SK-N-SH (cell line): ENCODE measurements at regions not wholly inside any gene's neighbourhood (a gene's known extent, or its start where the extent isn't known, plus 50 kb on each side); places are given as distances from the start of the nearest gene placed in this dataset.

ENCODE experiments used
- CTCF ChIA-PET: fragments of 300-600, 350-600 bp; formaldehyde crosslinking; extraction: SDS; loops from one replicate; lab custom pipeline; 2021; lab: Yijun Ruan, JAX
- POLR2A ChIA-PET: fragments of 350-600 bp; sonication (Branson Sonifier 250); formaldehyde crosslinking; extraction: SDS; loops from one replicate; lab custom pipeline; 2020; ENCODE audit warnings: antibody characterized with exemption, inconsistent platforms; lab: Yijun Ruan, JAX
- DNase-seq: peaks from one replicate; pipeline ENCODE4 v3.0.0; 2012
- H2AFZ ChIP-seq: fragments of 200-600 bp; sonication (generic); 2 replicates; pipeline ENCODE4 v1.8.1; 2016; ENCODE audit warnings: antibody characterized with exemption, mild to moderate bottlenecking, low read depth
- H3F3A ChIP-seq: fragments of 200-600 bp; sonication (generic); replicated peaks from 2 replicates; pipeline ENCODE3; 2016; ENCODE audit warnings: antibody characterized with exemption, mild to moderate bottlenecking; ENCODE audit not compliant: insufficient read depth
- H3K27ac ChIP-seq, 2 experiments: fragments of 200-500 bp in 1 of 2; fragments of 200-600 bp in 1 of 2; sonication (Bioruptor generic) in 1 of 2; sonication (generic), shearing (Covaris generic) in 1 of 2; 2 replicates each; pipeline versions ENCODE4 v1.5.1 to v1.6.1; 2014 to 2016; ENCODE audit warnings: low read depth in 2 of 2, inconsistent platforms in 1 of 2, low read length in 1 of 2, mild to moderate bottlenecking in 1 of 2, mixed read lengths in 1 of 2
- H3K27me3 ChIP-seq: fragments of 200-600 bp; sonication (generic), shearing (Covaris generic); 2 replicates; pipeline ENCODE4 v1.6.1; 2016; ENCODE audit warnings: mixed run types; ENCODE audit not compliant: insufficient read depth
- H3K36me3 ChIP-seq, 2 experiments: fragments of 200-500 bp in 1 of 2; fragments of 200-600 bp in 1 of 2; sonication (Bioruptor generic) in 1 of 2; sonication (generic) in 1 of 2; replicated peaks in 1 of 2; 2 replicates each; pipeline versions ENCODE3 to v1.5.1; 2014 to 2016; ENCODE audit warnings: low read length in 1 of 2, mild to moderate bottlenecking in 1 of 2; ENCODE audit not compliant: insufficient read depth in 2 of 2, control insufficient read depth in 1 of 2
- H3K4me1 ChIP-seq, 2 experiments: fragments of 200-500 bp in 1 of 2; fragments of 200-600 bp in 1 of 2; sonication (Bioruptor generic) in 1 of 2; sonication (generic), shearing (Covaris generic) in 1 of 2; 2 replicates each; pipeline versions ENCODE4 v1.5.1 to v1.6.1; 2014 to 2016; ENCODE audit warnings: low read depth in 1 of 2, low read length in 1 of 2, mixed run types in 1 of 2; ENCODE audit not compliant: insufficient read depth in 2 of 2, control insufficient read depth in 1 of 2
- H3K4me2 ChIP-seq: fragments of 200-600 bp; sonication (generic), shearing (Covaris generic); 2 replicates; pipeline ENCODE4 v1.6.1; 2017; ENCODE audit warnings: mixed run types
- H3K4me3 ChIP-seq, 2 experiments: fragments of 200-500 bp in 1 of 2; fragments of 200-600 bp in 1 of 2; sonication (Bioruptor generic) in 1 of 2; sonication (generic), shearing (Covaris generic) in 1 of 2; 2 replicates each; pipeline versions ENCODE4 v1.5.1 to v1.8.1; 2014 to 2016; ENCODE audit warnings: low read depth in 2 of 2, inconsistent platforms in 1 of 2, low read length in 1 of 2, mild to moderate bottlenecking in 1 of 2, mixed read lengths in 1 of 2, moderate library complexity in 1 of 2
- H3K79me2 ChIP-seq: fragments of 200-600 bp; sonication (generic); 2 replicates; pipeline ENCODE4 v1.8.1; 2017; ENCODE audit warnings: mild to moderate bottlenecking; ENCODE audit not compliant: insufficient read depth
- H3K9ac ChIP-seq: fragments of 200-600 bp; sonication (generic); 2 replicates; pipeline ENCODE4 v1.6.1; 2017; ENCODE audit warnings: mixed run types
- H3K9me2 ChIP-seq: fragments of 200-600 bp; sonication (generic); 2 replicates; pipeline ENCODE4 v1.6.1; 2017; ENCODE audit warnings: mixed run types
- H3K9me3 ChIP-seq: fragments of 200-600 bp; sonication (generic); 2 replicates; pipeline ENCODE4 v1.6.1; 2017; ENCODE audit warnings: mixed run types, mild to moderate bottlenecking, moderate library complexity
- H4K20me1 ChIP-seq: fragments of 200-600 bp; sonication (generic); 2 replicates; pipeline ENCODE4 v1.6.1; 2017; ENCODE audit warnings: mild to moderate bottlenecking, mixed run types; ENCODE audit not compliant: insufficient read depth
- CHD2 ChIP-seq: fragments of 150-350 bp; IDR thresholded peaks from 2 replicates; pipeline ENCODE4 v1.6.1; 2018; ENCODE audit warnings: low read length; ENCODE audit not compliant: partially characterized antibody
- EP300 ChIP-seq, 2 experiments: IDR thresholded peaks; 2 replicates each; pipeline versions ENCODE4 v1.4.0 to v1.6.1; 2012; ENCODE audit warnings: borderline replicate concordance in 1 of 2, low read depth in 1 of 2, low read length in 1 of 2
- EZH2phosphoT487 ChIP-seq: fragments of 200-600 bp; sonication (generic); IDR thresholded peaks from 2 replicates; pipeline ENCODE4 v1.6.1; 2017; ENCODE audit warnings: low read depth, mixed run types, mild to moderate bottlenecking, antibody characterized with exemption, moderate library complexity, borderline replicate concordance
- FOSL2 ChIP-seq: IDR thresholded peaks from 2 replicates; pipeline ENCODE4 v1.4.0; 2012; ENCODE audit warnings: low read depth, mild to moderate bottlenecking, moderate library complexity, borderline replicate concordance
- FOXJ3 ChIP-seq: sonication (generic); formaldehyde crosslinking; IDR thresholded peaks from 2 replicates; pipeline ENCODE4 v1.5.1; 2020; ENCODE audit warnings: mild to moderate bottlenecking, missing genetic modification reagents
- FOXM1 ChIP-seq: IDR thresholded peaks from 2 replicates; pipeline ENCODE4 v1.4.0; 2012; ENCODE audit warnings: low read depth, mild to moderate bottlenecking
- GABPA ChIP-seq: IDR thresholded peaks from 2 replicates; pipeline ENCODE4 v1.4.0; 2012; ENCODE audit warnings: low read depth, mild to moderate bottlenecking
- GATA2 ChIP-seq: sonication (generic); formaldehyde crosslinking; IDR thresholded peaks from 2 replicates; pipeline ENCODE4 v1.5.0; 2020; ENCODE audit warnings: mild to moderate bottlenecking, missing genetic modification reagents
- JUND ChIP-seq: IDR thresholded peaks from 2 replicates; pipeline ENCODE4 v1.4.0; 2012
- MEF2A ChIP-seq: IDR thresholded peaks from 2 replicates; pipeline ENCODE4 v1.4.0; 2012; ENCODE audit warnings: low read depth, borderline replicate concordance
- MXI1 ChIP-seq: IDR thresholded peaks from 2 replicates; pipeline ENCODE4 v1.6.1; 2012; ENCODE audit warnings: mild to moderate bottlenecking, low read depth, low read length, improper control_type of control experiment
- NFIC ChIP-seq: IDR thresholded peaks from 2 replicates; pipeline ENCODE4 v1.4.0; 2012; ENCODE audit warnings: borderline replicate concordance
- NRF1 ChIP-seq: IDR thresholded peaks from 2 replicates; pipeline ENCODE4 v1.6.1; 2012; ENCODE audit warnings: low read depth, mild to moderate bottlenecking, low read length
- POLR2AphosphoS5 ChIP-seq: IDR thresholded peaks from 2 replicates; pipeline ENCODE4 v1.6.1; 2012; ENCODE audit warnings: low read depth, low read length
- RCOR1 ChIP-seq: fragments of 150-350 bp; IDR thresholded peaks from 2 replicates; pipeline ENCODE4 v1.6.1; 2017; ENCODE audit warnings: antibody characterized with exemption, low read length
- RFX5 ChIP-seq: IDR thresholded peaks from 2 replicates; pipeline ENCODE4 v1.6.1; 2012; ENCODE audit warnings: mild to moderate bottlenecking, improper control_type of control experiment, low read length
- RXRA ChIP-seq: IDR thresholded peaks from 2 replicates; pipeline ENCODE4 v1.4.0; 2012; ENCODE audit warnings: low read depth, mild to moderate bottlenecking, borderline replicate concordance
- SMC3 ChIP-seq: IDR thresholded peaks from 2 replicates; pipeline ENCODE4 v1.6.1; 2012; ENCODE audit warnings: low read depth, low read length, improper control_type of control experiment
- TAF1 ChIP-seq: IDR thresholded peaks from 2 replicates; pipeline ENCODE4 v1.6.1; 2012; ENCODE audit warnings: low read depth, mild to moderate bottlenecking, low read length, moderate library complexity, borderline replicate concordance
- TEAD4 ChIP-seq: IDR thresholded peaks from 2 replicates; pipeline ENCODE4 v1.4.0; 2012; ENCODE audit warnings: mild to moderate bottlenecking, borderline replicate concordance; ENCODE audit not compliant: insufficient read depth
- YY1 ChIP-seq: IDR thresholded peaks from 2 replicates; pipeline ENCODE4 v1.4.0; 2012; ENCODE audit warnings: low read depth, mild to moderate bottlenecking
- WGBS: methylation state at CpG from one replicate; pipeline ENCODE4 v1.1.6; 2017; ENCODE audit warnings: low lambda C conversion rate; 5-methylcytosine and 5-hydroxymethylcytosine counted together
- TF ChIP-seq, protein P1 (sequence below): fragments of 150-350 bp; IDR thresholded peaks from 2 replicates; pipeline ENCODE4 v1.6.1; 2016; ENCODE audit warnings: mild to moderate bottlenecking, low read depth, low read length
- TF ChIP-seq, protein P2 (sequence below): fragments of 200-600 bp; sonication (generic); IDR thresholded peaks from 2 replicates; pipeline ENCODE4 v1.6.1; 2017; ENCODE audit warnings: antibody characterized with exemption, mild to moderate bottlenecking, moderate library complexity

DNA sequence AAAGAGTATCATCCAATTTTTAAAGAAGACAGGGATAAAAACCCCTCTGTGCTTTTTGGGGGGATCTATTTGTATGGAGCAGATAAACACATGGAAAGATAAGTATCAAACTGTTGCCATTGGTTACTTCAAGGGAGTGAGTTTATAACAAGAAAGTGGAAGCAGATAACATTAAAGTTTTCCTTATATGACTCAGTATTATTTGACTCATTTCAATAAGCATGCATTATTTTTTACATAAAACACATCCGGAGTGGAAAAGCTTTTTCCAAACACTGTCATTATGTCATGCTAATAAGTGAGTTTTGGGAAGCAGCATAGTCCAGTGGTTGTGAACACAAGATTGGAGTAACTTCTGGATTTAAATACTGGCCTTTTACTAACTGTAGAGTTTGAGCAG lies 452.2 kb downstream of the LTN1 start (continued):
- peak in 1 of 2 experiments; percentile 90; a peak in 2 of 4 replicates for TF ChIP-seq EP300 (IDR thresholded peaks at IDR 0.05; ENCODE audit: borderline replicate concordance in 1 of 2, low read depth in 1 of 2, low read length in 1 of 2)
- peak; percentile 89 for TF ChIP-seq JUND
- TF ChIP-seq GABPA = no peak
- peak; percentile 57; the same call in 1 of the 2 replicates for TF ChIP-seq NFIC
- TF ChIP-seq, protein P1, sequence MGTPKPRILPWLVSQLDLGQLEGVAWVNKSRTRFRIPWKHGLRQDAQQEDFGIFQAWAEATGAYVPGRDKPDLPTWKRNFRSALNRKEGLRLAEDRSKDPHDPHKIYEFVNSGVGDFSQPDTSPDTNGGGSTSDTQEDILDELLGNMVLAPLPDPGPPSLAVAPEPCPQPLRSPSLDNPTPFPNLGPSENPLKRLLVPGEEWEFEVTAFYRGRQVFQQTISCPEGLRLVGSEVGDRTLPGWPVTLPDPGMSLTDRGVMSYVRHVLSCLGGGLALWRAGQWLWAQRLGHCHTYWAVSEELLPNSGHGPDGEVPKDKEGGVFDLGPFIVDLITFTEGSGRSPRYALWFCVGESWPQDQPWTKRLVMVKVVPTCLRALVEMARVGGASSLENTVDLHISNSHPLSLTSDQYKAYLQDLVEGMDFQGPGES = no peak
- TF ChIP-seq RFX5 = no peak
- no peak; the same call in 1 of the 2 replicates for TF ChIP-seq RXRA
- TF ChIP-seq EZH2phosphoT487 = no peak
- peak; percentile 91 for TF ChIP-seq FOSL2

DNA sequence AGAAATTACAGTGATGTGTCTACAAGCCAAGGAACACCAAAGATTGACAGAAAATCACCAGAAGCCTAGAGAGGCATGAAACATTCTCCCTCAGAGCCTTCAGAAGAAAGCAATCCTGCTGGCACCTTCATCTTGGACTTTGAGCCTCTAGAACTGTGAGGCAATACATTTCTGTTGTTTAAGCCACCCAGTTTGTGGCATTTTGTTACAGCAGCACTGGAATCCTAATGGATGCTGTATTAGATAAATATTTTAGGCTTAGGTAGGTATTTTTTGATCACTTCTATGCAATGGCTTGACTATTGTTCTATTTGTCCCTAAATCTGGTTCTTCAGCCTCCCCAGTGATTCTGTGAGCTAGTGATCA lies 453.1 kb downstream of the LTN1 start:
- H3K4me1 ChIP-seq = peaks cover 0 to 33% of the 10 kb centered on the region in 2 experiments; a peak in 2 of 4 replicates
- H3K4me2 ChIP-seq = peak overlapping the region; percentile 25; the same call in 1 of the 2 replicates
- DNase-seq = no peak
- no peak overlapping the region for H2AFZ ChIP-seq
- no peaks in the 10 kb centered on the region for H3K79me2 ChIP-seq
- CTCF ChIA-PET = no interaction called here
- H3K9me3 ChIP-seq = no peaks in the 10 kb centered on the region
- H3F3A ChIP-seq = peaks cover 45% of the 10 kb centered on the region
- H3K27me3 ChIP-seq = no peaks in the 10 kb centered on the region
- POLR2A ChIA-PET = no interaction called here
- peak overlapping the region in 1 of 2 experiments; percentile 98; a peak in 2 of 4 replicates for H3K27ac ChIP-seq
- H4K20me1 ChIP-seq = no peaks in the 10 kb centered on the region
- peak overlapping the region; percentile 52 for H3K9ac ChIP-seq
- H3K9me2 ChIP-seq = no peaks in the 10 kb centered on the region
- no peak for TF ChIP-seq NFIC
- H3K4me3 ChIP-seq = no peak overlapping the region
- no peaks in the 10 kb centered on the region for H3K36me3 ChIP-seq

DNA sequence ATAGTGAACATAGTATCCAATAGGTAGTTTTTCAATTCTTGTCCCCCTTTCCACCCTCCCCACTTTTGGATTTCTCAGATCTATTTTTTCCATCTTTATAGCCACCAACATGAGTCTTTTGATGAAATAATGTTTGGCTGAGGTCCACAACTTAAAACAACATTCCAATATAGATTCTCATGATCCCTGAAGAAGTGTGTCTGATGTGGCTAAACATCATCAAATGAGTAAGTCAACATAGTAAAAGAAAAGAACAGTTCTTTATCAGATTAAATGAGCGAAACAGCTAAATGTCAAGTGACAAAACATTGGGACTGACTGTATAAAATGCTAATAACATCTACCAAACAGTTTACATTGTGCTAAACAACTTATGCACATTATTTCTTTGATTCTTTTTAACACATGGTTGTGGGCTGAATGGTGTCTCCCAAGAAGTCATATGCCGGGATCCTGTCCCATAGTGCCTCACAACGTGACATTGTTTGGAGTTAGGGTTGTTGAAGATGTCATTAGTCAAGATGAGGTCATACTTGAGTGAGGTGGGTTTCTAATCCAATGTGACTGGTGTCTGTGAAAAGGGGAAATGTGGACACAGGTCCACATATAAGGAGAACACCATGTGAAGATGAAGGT lies 453.6 kb downstream of the LTN1 start:
- no peak for DNase-seq
- H3F3A ChIP-seq = peaks cover 45% of the 10 kb centered on the region
- 13% methylated on average over 3 of the region's 3 CpGs for WGBS
- H4K20me1 ChIP-seq = no peaks in the 10 kb centered on the region
- peaks cover 0 to 33% of the 10 kb centered on the region in 2 experiments; a peak in 2 of 4 replicates for H3K4me1 ChIP-seq
- peak overlapping the region; percentile 52 for H3K9ac ChIP-seq
- H3K4me2 ChIP-seq = peak overlapping the region; percentile 25; the same call in 1 of the 2 replicates
- H3K4me3 ChIP-seq = no peak overlapping the region
- H3K27me3 ChIP-seq = no peaks in the 10 kb centered on the region
- H3K27ac ChIP-seq = peak overlapping the region in 1 of 2 experiments; percentile 98; a peak in 2 of 4 replicates
- H3K9me3 ChIP-seq = no peaks in the 10 kb centered on the region
- no peaks in the 10 kb centered on the region for H3K36me3 ChIP-seq
- CTCF ChIA-PET = no interaction called here
- H2AFZ ChIP-seq = no peak overlapping the region
- POLR2A ChIA-PET = no interaction called here
- H3K79me2 ChIP-seq = no peaks in the 10 kb centered on the region
- H3K9me2 ChIP-seq = no peaks in the 10 kb centered on the region
- TF ChIP-seq FOXM1 (peak; percentile 84; the same call in 1 of the 2 replicates), TAF1 (no peak), NFIC (peak; percentile 87), SMC3 (no peak), MXI1 (no peak), JUND (peak; percentile 85), CHD2 (no peak), FOSL2 (peak; percentile 76), MEF2A (peak; percentile 82), TEAD4 (peak; percentile 88; the same call in 1 of the 2 replicates), RCOR1 (no peak), POLR2AphosphoS5 (peak; percentile 44; the same call in 1 of the 2 replicates), EZH2phosphoT487 (no peak), NRF1 (no peak), FOXJ3 (no peak), RFX5 (no peak), YY1 (peak; percentile 20; the same call in 1 of the 2 replicates), RXRA (peak; percentile 65; the same call in 1 of the 2 replicates), EP300 (IDR thresholded peaks at IDR 0.05; ENCODE audit: borderline replicate concordance in 1 of 2, low read depth in 1 of 2, low read length in 1 of 2) (peak in 1 of 2 experiments; percentile 95; a peak in 2 of 4 replicates), GATA2 (CRISPR knock-in tag) (no peak), GABPA (no peak)
- TF ChIP-seq, protein P2, sequence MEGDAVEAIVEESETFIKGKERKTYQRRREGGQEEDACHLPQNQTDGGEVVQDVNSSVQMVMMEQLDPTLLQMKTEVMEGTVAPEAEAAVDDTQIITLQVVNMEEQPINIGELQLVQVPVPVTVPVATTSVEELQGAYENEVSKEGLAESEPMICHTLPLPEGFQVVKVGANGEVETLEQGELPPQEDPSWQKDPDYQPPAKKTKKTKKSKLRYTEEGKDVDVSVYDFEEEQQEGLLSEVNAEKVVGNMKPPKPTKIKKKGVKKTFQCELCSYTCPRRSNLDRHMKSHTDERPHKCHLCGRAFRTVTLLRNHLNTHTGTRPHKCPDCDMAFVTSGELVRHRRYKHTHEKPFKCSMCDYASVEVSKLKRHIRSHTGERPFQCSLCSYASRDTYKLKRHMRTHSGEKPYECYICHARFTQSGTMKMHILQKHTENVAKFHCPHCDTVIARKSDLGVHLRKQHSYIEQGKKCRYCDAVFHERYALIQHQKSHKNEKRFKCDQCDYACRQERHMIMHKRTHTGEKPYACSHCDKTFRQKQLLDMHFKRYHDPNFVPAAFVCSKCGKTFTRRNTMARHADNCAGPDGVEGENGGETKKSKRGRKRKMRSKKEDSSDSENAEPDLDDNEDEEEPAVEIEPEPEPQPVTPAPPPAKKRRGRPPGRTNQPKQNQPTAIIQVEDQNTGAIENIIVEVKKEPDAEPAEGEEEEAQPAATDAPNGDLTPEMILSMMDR = no peak
